PC-3 (cell line): ENCODE measurements at regions not wholly inside any gene's neighbourhood (a gene's known extent, or its start where the extent isn't known, plus 50 kb on each side); places are given as distances from the start of the nearest gene placed in this dataset.

Experiments used
- ATAC-seq: fragments of 200-7000 bp; cut with Tn5 transposase; 2 replicates; pipeline ENCODE4 v1.9.1; 2020; ENCODE audit warnings: mild to moderate bottlenecking, moderate library complexity
- BruUV-seq: library from RNA; stranded (reverse); fragments of 400-500 nt; replicated peaks from 2 replicates; lab custom pipeline; 2021; lab: Mats Ljungman, UMichigan
- CTCF ChIA-PET: fragments of 300-600 bp; sonication (Branson Sonifier 250); formaldehyde crosslinking; loops from one replicate; lab custom pipeline; 2022; ENCODE audit warnings: antibody characterized with exemption; lab: Charles Lee
- POLR2A ChIA-PET: fragments of 300-600 bp; sonication (Branson Sonifier 250); formaldehyde crosslinking; loops from one replicate; lab custom pipeline; 2022; ENCODE audit warnings: antibody characterized with exemption; ENCODE audit not compliant: unreplicated experiment; lab: Charles Lee
- DNase-seq: peaks from one replicate; pipeline ENCODE4 v3.0.0-alpha.2; 2015
- H2AFZ ChIP-seq: fragments of 300-600 bp; sonication (generic); 2 replicates; pipeline ENCODE4 v1.6.0; 2016; ENCODE audit warnings: antibody characterized with exemption, low read length
- H3F3A ChIP-seq: fragments of 300-600 bp; sonication (generic); one replicate; pipeline ENCODE4 v1.6.0; 2017; ENCODE audit warnings: antibody characterized with exemption, low read length, control low read depth, mild to moderate bottlenecking; ENCODE audit not compliant: unreplicated experiment
- H3K27ac ChIP-seq: fragments of 300-600 bp; sonication (generic); 2 replicates; pipeline ENCODE4 v1.5.1; 2016; ENCODE audit warnings: mild to moderate bottlenecking, low read length
- H3K27me3 ChIP-seq: fragments of 300-600 bp; sonication (generic); 2 replicates; pipeline ENCODE4 v1.6.1; 2016; ENCODE audit warnings: low read length, mixed read lengths
- H3K36me3 ChIP-seq: fragments of 300-600 bp; sonication (generic); 2 replicates; pipeline ENCODE4 v1.6.1; 2016; ENCODE audit warnings: low read depth, mixed run types, low read length, mixed read lengths
- H3K4me1 ChIP-seq: fragments of 300-600 bp; sonication (generic); 2 replicates; pipeline ENCODE4 v1.5.1; 2016; ENCODE audit warnings: low read length; ENCODE audit not compliant: insufficient read depth
- H3K4me2 ChIP-seq: fragments of 300-600 bp; sonication (generic); 2 replicates; pipeline ENCODE4 v1.6.0; 2016; ENCODE audit warnings: low read length
- H3K4me3 ChIP-seq: fragments of 300-600 bp; sonication (generic); 2 replicates; pipeline ENCODE4 v1.5.1; 2016; ENCODE audit warnings: mild to moderate bottlenecking, low read length, mixed read lengths
- H3K79me2 ChIP-seq: fragments of 300-600 bp; sonication (generic); 2 replicates; pipeline ENCODE4 v1.6.1; 2017; ENCODE audit warnings: low read length, mixed read lengths
- H3K9ac ChIP-seq: fragments of 300-600 bp; sonication (generic); 2 replicates; pipeline ENCODE4 v1.6.0; 2016; ENCODE audit warnings: mild to moderate bottlenecking, low read length
- H3K9me2 ChIP-seq: fragments of 300-600 bp; sonication (generic); replicated peaks from 2 replicates; pipeline ENCODE4 v1.6.1; 2016; ENCODE audit warnings: mixed run types, low read length, mixed read lengths
- H3K9me3 ChIP-seq: fragments of 300-600 bp; sonication (generic); 2 replicates; pipeline ENCODE4 v1.6.1; 2016; ENCODE audit warnings: low read length, mixed read lengths
- H4K20me1 ChIP-seq: fragments of 300-600 bp; sonication (generic); 2 replicates; pipeline ENCODE4 v1.6.1; 2016; ENCODE audit warnings: low read length, mixed read lengths
- CTCF ChIP-seq: fragments of 300-600 bp; sonication (generic); conservative IDR thresholded peaks from 2 replicates; pipeline ENCODE4 v1.5.1; 2017; ENCODE audit warnings: antibody characterized with exemption, low read depth, mild to moderate bottlenecking, low read length
- EZH2 ChIP-seq: fragments of 300-600 bp; sonication (generic); IDR thresholded peaks from one replicate; pipeline ENCODE4 v1.6.1; 2017; ENCODE audit warnings: antibody characterized with exemption, mild to moderate bottlenecking, low read length; ENCODE audit not compliant: unreplicated experiment
- EZH2phosphoT487 ChIP-seq: fragments of 300-600 bp; sonication (generic); IDR thresholded peaks from 2 replicates; pipeline ENCODE4 v1.6.1; 2018; ENCODE audit warnings: mild to moderate bottlenecking, antibody characterized with exemption, low read length, borderline replicate concordance
- intact Hi-C: fragments of 100-400 bp; cut with micrococcal nuclease; formaldehyde crosslinking; loops from 2 replicates; pipeline ENCODE4 v1.9.0; 2023

GRCh38 chr3:21294768-21295167, 456.2 kb downstream of the ZNF385D start:
- H3K4me1 ChIP-seq: 0 out of 2 replicates have a peak, but pooled peaks cover 5% of the 10 kb centered on the region
- TF ChIP-seq EZH2: no peak
- no peak for TF ChIP-seq CTCF
- TF ChIP-seq EZH2phosphoT487: no peak
- H3K4me3 ChIP-seq: no peak overlapping the region
- POLR2A ChIA-PET: no interaction called here
- peaks cover 5% of the 10 kb centered on the region; the same call in 1 of the 2 replicates for H3K9me3 ChIP-seq
- H3K9ac ChIP-seq: no peak overlapping the region
- no peak overlapping the region for H3K27ac ChIP-seq
- intact Hi-C loops: loop anchor here (10.0 kb wide), 2 partner anchors 320 to 780 kb away; no protein-coding TSS in a partner anchor
- peak; percentile 45 for DNase-seq
- no peak overlapping the region for H3K4me2 ChIP-seq
- no peaks in the 10 kb centered on the region for H3K79me2 ChIP-seq
- H3K9me2 ChIP-seq: no peaks in the 10 kb centered on the region
- no peak overlapping the region for H2AFZ ChIP-seq
- H3K36me3 ChIP-seq: no peaks in the 10 kb centered on the region
- no peaks in the 10 kb centered on the region for H3F3A ChIP-seq
- no peaks in the 10 kb centered on the region for H4K20me1 ChIP-seq
- CTCF ChIA-PET: no interaction called here
- no TSS peak for BruUV-seq
- peak; percentile 51 for ATAC-seq
- H3K27me3 ChIP-seq: no peaks in the 10 kb centered on the region

GRCh38 chr3:21292971-21293370, 458.0 kb downstream of the ZNF385D start:
- intact Hi-C loops: loop anchor here (10.0 kb wide), 2 partner anchors 318 to 778 kb away; no protein-coding TSS in a partner anchor
- ATAC-seq: no peak
- Histone ChIP-seq H3K4me1 (0 out of 2 replicates have a peak, but pooled peaks cover 5% of the 10 kb centered on the region), H2AFZ (no peak overlapping the region), H3K4me3 (no peak overlapping the region), H3K9me3 (no peaks in the 10 kb centered on the region), H3K9me2 (no peaks in the 10 kb centered on the region), H3K36me3 (no peaks in the 10 kb centered on the region), H3K27ac (no peak overlapping the region), H3K79me2 (no peaks in the 10 kb centered on the region), H3K4me2 (no peak overlapping the region), H3K9ac (no peak overlapping the region), H3K27me3 (no peaks in the 10 kb centered on the region), H3F3A (no peaks in the 10 kb centered on the region), H4K20me1 (no peaks in the 10 kb centered on the region)
- POLR2A ChIA-PET: interaction anchor here (0.6 kb wide), 1 partner anchor 1984 kb away, joined by 3 read pairs; no protein-coding TSS in a partner anchor
- BruUV-seq: no TSS peak
- CTCF ChIA-PET: no interaction called here
- no peak for TF ChIP-seq CTCF
- no peak for TF ChIP-seq EZH2phosphoT487
- TF ChIP-seq EZH2: no peak
- DNase-seq: no peak

GRCh38 chr3:21290557-21290956, 460.5 kb downstream of the ZNF385D start:
- Histone ChIP-seq H3F3A (no peaks in the 10 kb centered on the region), H3K4me3 (no peak overlapping the region), H3K9me2 (no peaks in the 10 kb centered on the region), H3K79me2 (no peaks in the 10 kb centered on the region), H3K9me3 (no peaks in the 10 kb centered on the region), H3K9ac (no peak overlapping the region), H3K27ac (no peak overlapping the region), H3K36me3 (no peaks in the 10 kb centered on the region), H2AFZ (no peak overlapping the region), H4K20me1 (no peaks in the 10 kb centered on the region), H3K4me1 (0 out of 2 replicates have a peak, but pooled peaks cover 5% of the 10 kb centered on the region), H3K27me3 (no peaks in the 10 kb centered on the region), H3K4me2 (no peak overlapping the region)
- intact Hi-C loops: loop anchor here (10.0 kb wide), 2 partner anchors 316 to 776 kb away; no protein-coding TSS in a partner anchor
- POLR2A ChIA-PET: no interaction called here
- TF ChIP-seq CTCF: peak; percentile 60
- TF ChIP-seq EZH2: no peak
- no peak for TF ChIP-seq EZH2phosphoT487
- no TSS peak for BruUV-seq
- CTCF ChIA-PET: no interaction called here
- DNase-seq (peak; percentile 23), ATAC-seq (no peak)
